GM12872 (cell line): ENCODE measurements at regions not wholly inside any gene's neighbourhood (a gene's known extent, or its start where the extent isn't known, plus 50 kb on each side); places are given as distances from the start of the nearest gene placed in this dataset.

ENCODE experiments used
- TF ChIP-seq, protein P1 (sequence below): IDR thresholded peaks from 3 replicates; pipeline ENCODE4 v1.5.1; 2011; ENCODE audit warnings: low read depth, mild to moderate bottlenecking, low read length, moderate library complexity; ENCODE audit not compliant: insufficient read depth

DNA sequence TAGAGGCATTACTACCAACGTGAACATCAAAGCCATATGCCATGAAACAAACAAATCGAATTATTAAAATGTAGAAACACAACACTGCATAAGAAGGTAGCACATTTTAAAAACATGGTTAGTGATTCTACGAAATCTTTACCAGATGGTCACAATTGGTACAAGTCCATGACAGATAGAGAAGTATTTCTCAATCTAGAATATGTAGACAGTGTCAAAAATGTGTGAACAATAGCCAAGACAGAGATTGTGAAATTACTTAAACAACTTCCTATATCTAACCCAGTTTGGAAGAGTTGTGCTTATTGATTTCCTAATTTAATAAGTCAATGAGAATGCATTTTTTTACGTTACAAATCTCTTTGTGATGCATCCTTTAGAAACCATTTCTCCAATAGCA lies 1121.6 kb downstream of the MAT2B start:
- TF ChIP-seq, protein P1, sequence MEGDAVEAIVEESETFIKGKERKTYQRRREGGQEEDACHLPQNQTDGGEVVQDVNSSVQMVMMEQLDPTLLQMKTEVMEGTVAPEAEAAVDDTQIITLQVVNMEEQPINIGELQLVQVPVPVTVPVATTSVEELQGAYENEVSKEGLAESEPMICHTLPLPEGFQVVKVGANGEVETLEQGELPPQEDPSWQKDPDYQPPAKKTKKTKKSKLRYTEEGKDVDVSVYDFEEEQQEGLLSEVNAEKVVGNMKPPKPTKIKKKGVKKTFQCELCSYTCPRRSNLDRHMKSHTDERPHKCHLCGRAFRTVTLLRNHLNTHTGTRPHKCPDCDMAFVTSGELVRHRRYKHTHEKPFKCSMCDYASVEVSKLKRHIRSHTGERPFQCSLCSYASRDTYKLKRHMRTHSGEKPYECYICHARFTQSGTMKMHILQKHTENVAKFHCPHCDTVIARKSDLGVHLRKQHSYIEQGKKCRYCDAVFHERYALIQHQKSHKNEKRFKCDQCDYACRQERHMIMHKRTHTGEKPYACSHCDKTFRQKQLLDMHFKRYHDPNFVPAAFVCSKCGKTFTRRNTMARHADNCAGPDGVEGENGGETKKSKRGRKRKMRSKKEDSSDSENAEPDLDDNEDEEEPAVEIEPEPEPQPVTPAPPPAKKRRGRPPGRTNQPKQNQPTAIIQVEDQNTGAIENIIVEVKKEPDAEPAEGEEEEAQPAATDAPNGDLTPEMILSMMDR, result no peak

DNA sequence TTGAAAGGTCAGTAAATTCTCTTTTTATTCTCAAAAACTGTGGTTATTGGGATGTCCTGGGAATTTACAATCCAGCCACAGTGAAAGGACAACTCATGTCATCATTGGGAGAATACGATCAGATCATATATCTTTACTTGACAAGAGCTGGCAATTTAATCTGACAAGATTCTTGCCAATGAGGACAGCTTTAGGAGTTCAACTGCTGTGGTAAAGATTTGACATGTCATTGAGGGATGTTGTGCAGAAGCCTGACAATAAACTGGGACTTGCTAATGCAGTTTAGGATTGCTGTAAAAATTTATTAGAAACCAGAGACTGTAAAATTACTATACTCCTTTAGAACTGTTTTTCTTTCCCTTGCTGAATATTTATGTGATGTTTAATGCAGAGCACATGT lies 1131.0 kb downstream of the MAT2B start:
- TF ChIP-seq, protein P1, result no peak

DNA sequence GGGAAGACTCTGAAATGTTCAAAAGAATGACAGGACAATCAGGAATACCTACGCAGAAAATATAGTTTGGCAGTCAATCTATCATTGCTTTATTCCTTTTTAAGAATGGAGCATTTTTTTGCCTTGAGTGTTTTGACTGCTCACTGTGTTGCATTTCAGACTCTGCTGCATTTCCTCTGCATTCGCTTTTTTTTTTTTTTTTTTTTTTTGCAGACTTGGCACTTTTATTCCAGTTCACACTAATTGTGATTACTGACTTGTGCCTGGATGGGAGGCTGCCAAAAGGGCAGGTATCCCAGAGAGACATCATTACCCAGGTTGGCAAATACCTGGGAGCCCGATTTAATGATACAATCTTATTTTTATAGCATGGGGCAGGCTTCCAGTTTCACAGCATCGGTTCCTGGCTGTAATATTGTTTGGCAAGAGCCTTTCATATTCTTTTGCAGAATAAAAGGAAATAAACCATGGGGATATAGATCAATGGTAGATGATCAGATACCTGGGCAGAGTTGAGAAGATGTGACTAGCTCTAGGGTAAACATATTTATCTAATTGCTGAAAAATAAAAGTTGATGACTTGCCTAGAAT lies 1132.6 kb downstream of the MAT2B start:
- TF ChIP-seq, protein P1, result no peak

DNA sequence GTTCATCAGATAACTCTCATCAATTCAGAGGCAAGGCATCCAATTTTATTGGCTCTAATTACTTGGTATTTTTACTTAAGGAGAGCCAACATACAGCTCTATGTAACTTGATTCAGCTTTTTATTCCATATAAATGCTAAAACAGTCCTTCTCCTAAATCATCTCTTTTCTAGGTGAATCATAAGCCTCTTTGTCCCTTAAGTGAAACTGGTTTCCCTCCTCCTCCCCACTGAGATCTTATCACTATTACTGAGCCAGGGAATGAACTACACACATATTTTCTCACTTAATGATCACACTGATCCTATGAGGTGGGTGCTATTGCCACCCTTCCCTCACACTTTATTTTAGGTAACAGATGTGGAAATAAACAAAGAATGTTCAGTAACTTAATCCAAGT lies 1143.8 kb downstream of the MAT2B start:
- TF ChIP-seq, protein P1, result no peak

DNA sequence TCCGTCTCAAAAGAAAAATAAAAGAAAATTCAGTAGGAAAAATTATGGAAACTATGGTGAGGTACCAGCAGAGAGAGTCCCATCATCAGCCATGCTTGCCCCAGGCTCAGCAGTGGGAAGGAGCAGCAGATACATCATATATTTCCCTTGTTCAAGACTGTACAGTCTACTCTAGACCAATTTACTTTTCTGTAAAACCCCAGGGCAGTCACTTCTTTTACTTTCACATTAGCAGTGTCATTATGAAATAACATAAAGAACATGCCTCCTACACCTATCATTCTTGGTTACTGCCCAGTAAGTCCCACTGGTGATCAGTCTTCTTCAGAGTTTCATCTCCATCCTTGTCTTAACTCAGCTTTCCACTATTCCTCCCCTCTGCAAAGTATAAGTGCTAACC lies 1145.0 kb downstream of the MAT2B start:
- TF ChIP-seq, protein P1, result no peak

DNA sequence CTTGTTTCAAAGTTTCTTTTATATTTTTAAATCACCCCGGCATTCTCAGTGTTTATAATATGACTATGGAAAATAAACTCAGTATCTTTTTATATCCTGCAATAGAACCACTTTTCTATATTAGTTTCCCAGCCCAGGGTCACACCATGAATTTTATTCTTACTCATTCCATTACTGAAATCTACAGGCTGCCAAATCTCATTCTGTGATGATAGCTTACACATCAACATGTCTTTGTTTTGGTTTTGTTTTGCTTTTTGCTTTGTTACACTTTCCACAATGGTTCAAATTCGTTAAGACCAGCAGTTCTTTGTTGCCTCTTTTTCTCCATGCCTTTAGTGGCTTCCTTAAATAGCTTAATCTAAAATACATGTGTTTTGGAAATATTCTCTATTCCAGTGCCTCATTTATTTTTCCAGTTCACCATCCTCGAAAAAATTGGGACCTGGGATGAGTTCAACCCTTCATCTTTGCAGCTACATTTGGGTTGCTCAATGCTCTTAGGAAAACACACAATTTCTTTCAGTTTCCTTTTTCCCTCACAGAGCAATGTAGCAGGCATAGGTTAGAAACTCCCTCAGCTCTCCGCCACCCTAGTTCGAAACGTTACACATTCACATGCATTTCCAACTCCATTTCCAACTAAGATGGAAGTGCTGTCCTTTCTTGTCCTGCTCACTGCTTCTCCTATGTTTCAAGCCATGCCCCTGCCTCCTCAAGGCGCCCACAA lies 1146.3 kb downstream of the MAT2B start:
- TF ChIP-seq, protein P1, result no peak

DNA sequence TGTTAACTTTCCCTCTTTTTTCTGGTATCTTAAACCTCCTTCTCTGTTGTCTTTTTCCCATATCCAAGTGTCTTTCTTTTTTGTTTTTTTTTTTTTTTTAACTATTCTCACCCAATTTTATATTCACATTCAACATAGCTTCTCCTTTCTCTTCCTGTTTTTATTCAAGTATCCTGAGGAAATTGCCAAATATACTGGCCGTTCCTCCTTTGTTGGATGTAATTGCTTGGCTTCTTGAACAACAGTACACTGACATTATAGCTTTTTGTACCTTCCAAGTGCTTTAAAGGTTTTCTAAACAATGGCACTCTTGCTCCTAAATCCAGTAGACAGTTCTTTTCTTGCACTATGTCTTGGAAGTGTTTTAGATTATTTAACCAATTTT lies 1146.8 kb downstream of the MAT2B start:
- TF ChIP-seq, protein P1, result no peak
